ENCODE measurements at regions not wholly inside any gene's neighbourhood (a gene's known extent, or its start where the extent isn't known, plus 50 kb on each side); places are given as distances from the start of the nearest gene placed in this dataset.

DNA sequence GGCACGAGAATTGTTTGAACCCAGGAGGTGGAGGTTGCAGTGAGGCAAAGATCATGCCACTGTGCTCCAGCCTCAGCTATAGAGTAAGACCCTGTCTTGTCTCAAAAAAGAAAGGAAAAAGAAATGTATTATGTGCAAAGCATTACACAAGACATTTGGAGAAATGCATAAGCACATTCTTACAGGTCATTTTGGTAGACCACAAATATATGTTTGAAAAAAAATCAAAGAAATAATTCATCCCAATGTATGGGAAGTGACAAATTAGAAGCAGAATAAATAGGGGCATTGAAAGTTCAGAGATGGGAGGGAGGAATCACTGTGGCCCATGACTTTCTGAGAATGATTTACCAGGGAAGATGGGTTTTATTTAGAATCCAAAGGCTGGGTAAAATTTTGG lies 283.5 kb upstream of the ADAMTS5 start:
- no peaks in the 10 kb centered on the region for H3K36me3 ChIP-seq (ENCODE audit: control insufficient read depth in 2 of 2, extremely low read depth in 1 of 2, insufficient read depth in 2 of 2, low read length in 2 of 2)
- POLR2A ChIA-PET = no interaction called here
- H3K27me3 ChIP-seq (ENCODE audit: control insufficient read depth in 2 of 2, insufficient read depth in 2 of 2, low read length in 2 of 2) = no peaks in the 10 kb centered on the region
- intact Hi-C loops (cut with micrococcal nuclease) (no loop called here), dilution Hi-C loops (cut with MboI; ENCODE audit: extremely low pct_ligation_motif_present, low sequenced_read_pairs) (no loop called here)
- BruUV-seq (replicated peaks) = no TSS peak
- no peak overlapping the region for H3K9ac ChIP-seq (replicated peaks; ENCODE audit: extremely low read depth, insufficient read depth, low read length)
- FAIRE-seq = no peak
- H3K4me2 ChIP-seq (ENCODE audit: insufficient read depth, low read length) = no peak overlapping the region
- H3K27ac ChIP-seq (ENCODE audit: insufficient read depth, low read depth, low read length) = no peak overlapping the region
- CTCF ChIA-PET = interaction anchor here (0.7 kb wide), 1 partner anchor 650 kb away, joined by 3 read pairs; no protein-coding TSS in a partner anchor
- no peaks in the 10 kb centered on the region for H3K4me1 ChIP-seq (ENCODE audit: control insufficient read depth, extremely low read depth, insufficient read depth, low read length)
- no peak overlapping the region for H3K4me3 ChIP-seq (replicated peaks in 1 of 3; ENCODE audit: insufficient read depth in 1 of 3, low read depth in 1 of 3, low read length in 3 of 3)
- H3K9me1 ChIP-seq (replicated peaks; ENCODE audit: control insufficient read depth, extremely low read depth, insufficient read depth, low read length) = no peaks in the 10 kb centered on the region
- H3K79me2 ChIP-seq (ENCODE audit: control insufficient read depth, insufficient read depth, low read length) = no peaks in the 10 kb centered on the region
- no peaks in the 10 kb centered on the region for H3K9me3 ChIP-seq (replicated peaks; ENCODE audit: control insufficient read depth, insufficient read depth, low read length)
- no peak for DNase-seq (ENCODE audit: low read depth, low spot score)
- TF ChIP-seq JUN (IDR thresholded peaks at IDR 0.05; ENCODE audit: borderline replicate concordance, insufficient read depth, insufficient read length, low read depth) (no peak), POLR2AphosphoS5 (IDR thresholded peaks at IDR 0.05; ENCODE audit: insufficient read depth, low read depth, low read length) (no peak), EZH2 (IDR thresholded peaks at IDR 0.05; ENCODE audit: borderline replicate concordance, low read depth, low read length, severe bottlenecking) (no peak), MYC (IDR thresholded peaks at IDR 0.05; ENCODE audit: low read depth, low read length) (no peak), FOS (IDR thresholded peaks at IDR 0.05; ENCODE audit: borderline replicate concordance, insufficient read depth, low read length) (no peak), GATA2 (IDR thresholded peaks at IDR 0.05; ENCODE audit: insufficient read depth, insufficient read length, low read depth, low read length) (no peak), POLR2A (IDR thresholded peaks at IDR 0.05; ENCODE audit: low read depth, low read length) (no peak)
- TF ChIP-seq, protein P1, sequence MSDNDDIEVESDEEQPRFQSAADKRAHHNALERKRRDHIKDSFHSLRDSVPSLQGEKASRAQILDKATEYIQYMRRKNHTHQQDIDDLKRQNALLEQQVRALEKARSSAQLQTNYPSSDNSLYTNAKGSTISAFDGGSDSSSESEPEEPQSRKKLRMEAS (IDR thresholded peaks at IDR 0.05; ENCODE audit: insufficient read depth, insufficient read length) = no peak
- TF ChIP-seq, protein P2, sequence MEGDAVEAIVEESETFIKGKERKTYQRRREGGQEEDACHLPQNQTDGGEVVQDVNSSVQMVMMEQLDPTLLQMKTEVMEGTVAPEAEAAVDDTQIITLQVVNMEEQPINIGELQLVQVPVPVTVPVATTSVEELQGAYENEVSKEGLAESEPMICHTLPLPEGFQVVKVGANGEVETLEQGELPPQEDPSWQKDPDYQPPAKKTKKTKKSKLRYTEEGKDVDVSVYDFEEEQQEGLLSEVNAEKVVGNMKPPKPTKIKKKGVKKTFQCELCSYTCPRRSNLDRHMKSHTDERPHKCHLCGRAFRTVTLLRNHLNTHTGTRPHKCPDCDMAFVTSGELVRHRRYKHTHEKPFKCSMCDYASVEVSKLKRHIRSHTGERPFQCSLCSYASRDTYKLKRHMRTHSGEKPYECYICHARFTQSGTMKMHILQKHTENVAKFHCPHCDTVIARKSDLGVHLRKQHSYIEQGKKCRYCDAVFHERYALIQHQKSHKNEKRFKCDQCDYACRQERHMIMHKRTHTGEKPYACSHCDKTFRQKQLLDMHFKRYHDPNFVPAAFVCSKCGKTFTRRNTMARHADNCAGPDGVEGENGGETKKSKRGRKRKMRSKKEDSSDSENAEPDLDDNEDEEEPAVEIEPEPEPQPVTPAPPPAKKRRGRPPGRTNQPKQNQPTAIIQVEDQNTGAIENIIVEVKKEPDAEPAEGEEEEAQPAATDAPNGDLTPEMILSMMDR (IDR thresholded peaks at IDR 0.05; ENCODE audit: extremely low read depth in 1 of 2, insufficient read depth in 1 of 2, low read depth in 1 of 2, low read length in 2 of 2) = no peak
- no peaks in the 10 kb centered on the region for H4K20me1 ChIP-seq (replicated peaks; ENCODE audit: control insufficient read depth, extremely low read depth, insufficient read depth, low read length)
- H2AFZ ChIP-seq (ENCODE audit: low read depth, low read length) = no peak overlapping the region
